GM21423 (cell line): ENCODE measurements at regions not wholly inside any gene's neighbourhood (a gene's known extent, or its start where the extent isn't known, plus 50 kb on each side); places are given as distances from the start of the nearest gene placed in this dataset.
"Not testable (repeated sequence)": the region's sequence is repeated elsewhere in the genome, so short reads cannot be mapped to it uniquely, and the experiment has no call there.

Experiments used
- ATAC-seq: cut with Tn5 transposase; IDR thresholded peaks from one replicate; pipeline ENCODE4 v1.9.1; 2021; ENCODE audit warnings: mild to moderate bottlenecking, moderate library complexity; ENCODE audit not compliant: unreplicated experiment

GRCh38 chr1:148361427-148362215, 121.5 kb downstream of the PPIAL4G start:
- not testable (repeated sequence) for ATAC-seq

- no peak for ATAC-seq
Observed at GRCh38 chr1:148357037-148357436, 126.1 kb downstream of the PPIAL4G start.

- no peak for ATAC-seq
Observed at GRCh38 chr1:148355976-148356375, 127.1 kb downstream of the PPIAL4G start.

GRCh38 chr1:148354913-148355308, 128.2 kb downstream of the PPIAL4G start:
- no peak for ATAC-seq

GRCh38 chr1:148354284-148354912, 128.7 kb downstream of the PPIAL4G start:
- ATAC-seq: no peak

- no peak for ATAC-seq
Observed at GRCh38 chr1:148353461-148354283, 129.4 kb downstream of the PPIAL4G start.

- ATAC-seq: no peak
Observed at GRCh38 chr1:148352470-148353053, 130.5 kb downstream of the PPIAL4G start.

- no peak for ATAC-seq
Observed at GRCh38 chr1:148347781-148348180, 135.3 kb downstream of the PPIAL4G start.

- not testable (repeated sequence) for ATAC-seq
Observed at GRCh38 chr1:148345659-148346151, 137.4 kb downstream of the PPIAL4G start.

- not testable (repeated sequence) for ATAC-seq
Observed at GRCh38 chr1:148344651-148345050, 138.5 kb downstream of the PPIAL4G start.

- not testable (repeated sequence) for ATAC-seq
Observed at GRCh38 chr1:148341729-148342128, 141.4 kb downstream of the PPIAL4G start.

- ATAC-seq: not testable (repeated sequence)
Observed at GRCh38 chr1:148336121-148336918, 146.8 kb downstream of the PPIAL4G start.

- peak; percentile 65 for ATAC-seq
Observed at GRCh38 chr1:148334339-148335130, 148.6 kb downstream of the PPIAL4G start.

- ATAC-seq: no peak
Observed at GRCh38 chr1:148333875-148334338, 149.2 kb downstream of the PPIAL4G start.

GRCh38 chr1:148328884-148329283, 154.2 kb downstream of the PPIAL4G start:
- no peak for ATAC-seq

- not testable (repeated sequence) for ATAC-seq
Observed at GRCh38 chr1:148325031-148325430, 158.1 kb downstream of the PPIAL4G start.

- not testable (repeated sequence) for ATAC-seq
Observed at GRCh38 chr1:148324465-148324864, 158.6 kb downstream of the PPIAL4G start.

- ATAC-seq: not testable (repeated sequence)
Observed at GRCh38 chr1:148320079-148320478, 163.0 kb downstream of the PPIAL4G start.

- ATAC-seq: peak; percentile 7
Observed at GRCh38 chr1:148318904-148319242, 164.2 kb downstream of the PPIAL4G start.
